H1 (cell line): ENCODE measurements at regions not wholly inside any gene's neighbourhood (a gene's known extent, or its start where the extent isn't known, plus 50 kb on each side); places are given as distances from the start of the nearest gene placed in this dataset.

ENCODE experiments used
- EZH2 ChIP-seq: fragments of 200-600 bp; sonication (generic); IDR thresholded peaks from 2 replicates; pipeline ENCODE4 v1.7.1; 2012; ENCODE audit warnings: low read depth, mild to moderate bottlenecking, moderate library complexity, low read length, inconsistent platforms; ENCODE audit not compliant: severe bottlenecking
- HDAC2 ChIP-seq, 2 experiments: fragments of 300-600 bp in 1 of 2; sonication (generic) in 1 of 2; IDR thresholded peaks; 2 replicates each; pipeline ENCODE4 v1.6.1; 2011 to 2012; ENCODE audit warnings: low read depth in 2 of 2, low read length in 2 of 2, mild to moderate bottlenecking in 2 of 2, moderate library complexity in 2 of 2, borderline replicate concordance in 1 of 2, inconsistent platforms in 1 of 2
- RXRA ChIP-seq: IDR thresholded peaks from 2 replicates; pipeline ENCODE4 v1.6.1; 2011; ENCODE audit warnings: low read depth, mild to moderate bottlenecking, low read length, moderate library complexity; ENCODE audit not compliant: insufficient read depth
- SIN3A ChIP-seq, 2 experiments: IDR thresholded peaks in 1 of 2; conservative IDR thresholded peaks in 1 of 2; 2 replicates each; pipeline ENCODE4 v1.6.1; 2011 to 2012; ENCODE audit warnings: low read length in 2 of 2, improper control_type of control experiment in 1 of 2, low read depth in 1 of 2, mild to moderate bottlenecking in 1 of 2
- TAF7 ChIP-seq: optimal IDR thresholded peaks from 2 replicates; pipeline ENCODE3; 2011; ENCODE audit warnings: low read depth, mild to moderate bottlenecking, inconsistent platforms, low read length, moderate library complexity, borderline replicate concordance

GRCh38 chr15:35858707-35859106 is 312.7 kb upstream of the DPH6 start (continued):
- TF ChIP-seq TAF7 (no peak), EZH2 (no peak), SIN3A (conservative IDR thresholded peaks at IDR 0.05 in 1 of 2, IDR thresholded peaks at IDR 0.05 in 1 of 2; ENCODE audit: low read depth in 1 of 2, low read length in 2 of 2) (no peak), RXRA (no peak), HDAC2 (IDR thresholded peaks at IDR 0.05; ENCODE audit: borderline replicate concordance in 1 of 2, low read depth in 2 of 2, low read length in 2 of 2) (no peak)
- TF ChIP-seq, all 59 proteins: peak for 0
